Spleen (tissue), 7 donors: ENCODE measurements at regions not wholly inside any gene's neighbourhood (a gene's known extent, or its start where the extent isn't known, plus 50 kb on each side); places are given as distances from the start of the nearest gene placed in this dataset.

ENCODE experiments used
- CTCF ChIP-seq, 11 experiments: fragments of 200-600 bp in 7 of 11; fragments of 450-650 bp in 4 of 11; sonication (generic) in 4 of 11; IDR thresholded peaks in 8 of 11; conservative IDR thresholded peaks in 3 of 11; 1 replicate in 7 of 11; 2 replicates in 4 of 11; pipeline versions ENCODE4 v1.4.0 to v1.8.0; 2016 to 2021; ENCODE audit warnings: antibody characterized with exemption in 11 of 11, inconsistent platforms in 4 of 11, mild to moderate bottlenecking in 1 of 11
- POLR2A ChIP-seq, 3 donors: fragments of 450-650 bp; IDR thresholded peaks; one replicate each; pipeline ENCODE4 v1.5.1; 2017; ENCODE audit warnings: antibody characterized with exemption in 3 of 3, mild to moderate bottlenecking in 1 of 3
- POLR2AphosphoS5 ChIP-seq, 3 donors: sonication (generic); formaldehyde crosslinking; IDR thresholded peaks; one replicate each; pipeline ENCODE4 v1.5.1; 2017; ENCODE audit warnings: antibody characterized with exemption in 3 of 3
- donor health status: DM: no; HTN: no; CAD: no; lungs with moderate emphysema.
- donor health status: DM: no; HTN: no; CAD: no.
- donor health status: DM: no; HTN: no; CAD: no.

- TF ChIP-seq CTCF (IDR thresholded peaks at IDR 0.05 in 8 of 11, conservative IDR thresholded peaks at IDR 0.05 in 3 of 11): no peak
- TF ChIP-seq POLR2AphosphoS5 (IDR thresholded peaks at IDR 0.05): no peak
- no peak for TF ChIP-seq POLR2A (IDR thresholded peaks at IDR 0.05)
Observed at GRCh38 chr7:114312649-114313048, 102.0 kb upstream of the FOXP2 start.
